ENCODE measurements at regions not wholly inside any gene's neighbourhood (a gene's known extent, or its start where the extent isn't known, plus 50 kb on each side); places are given as distances from the start of the nearest gene placed in this dataset.

GRCh38 chr13:84553227-84553626, 671.0 kb upstream of the SLITRK1 start:
- TF ChIP-seq CTCF (IDR thresholded peaks at IDR 0.05; ENCODE audit: low read depth, low read length) (no peak), EZH2phosphoT487 (IDR thresholded peaks at IDR 0.05; ENCODE audit: low read depth) (no peak)
